WTC11 (cell line): ENCODE measurements at regions not wholly inside any gene's neighbourhood (a gene's known extent, or its start where the extent isn't known, plus 50 kb on each side); places are given as distances from the start of the nearest gene placed in this dataset.

Experiments
- ATAC-seq: fragments of 200-7000 bp; cut with Tn5 transposase; 2 replicates; pipeline ENCODE4 v1.10.0; 2021; ENCODE audit warnings: mild to moderate bottlenecking, moderate library complexity
- CTCF ChIA-PET: fragments of 300-600 bp; sonication (Branson Sonifier 250); formaldehyde crosslinking; loops from one replicate; lab custom pipeline; 2021; ENCODE audit warnings: antibody characterized with exemption; lab: Charles Lee
- POLR2A ChIA-PET: fragments of 350-600 bp; sonication (Branson Sonifier 250); formaldehyde crosslinking; loops from one replicate; lab custom pipeline; 2021; ENCODE audit warnings: antibody characterized with exemption; lab: Charles Lee
- DNase-seq: peaks from one replicate; pipeline ENCODE4 v3.0.0; 2021; ENCODE audit warnings: low spot score
- H3K27ac Mint-ChIP-seq: 2 replicates; pipeline ENCODE4 v1.8.0; 2021; ENCODE audit warnings: mixed read lengths
- H3K27me3 Mint-ChIP-seq: 2 replicates; pipeline ENCODE4 v1.8.0; 2021; ENCODE audit warnings: low read depth, mild to moderate bottlenecking, moderate library complexity, mixed read lengths
- H3K36me3 Mint-ChIP-seq: 2 replicates; pipeline ENCODE4 v1.8.0; 2021; ENCODE audit warnings: mixed read lengths
- H3K4me1 Mint-ChIP-seq: 2 replicates; pipeline ENCODE4 v1.8.0; 2022; ENCODE audit warnings: mixed read lengths
- H3K4me3 Mint-ChIP-seq: 2 replicates; pipeline ENCODE4 v1.8.0; 2021; ENCODE audit warnings: mild to moderate bottlenecking, moderate library complexity, mixed read lengths
- H3K9me3 Mint-ChIP-seq: 2 replicates; pipeline ENCODE4 v1.8.0; 2021; ENCODE audit warnings: mixed read lengths
- CREB1 ChIP-seq: sonication (generic); formaldehyde crosslinking; IDR thresholded peaks from 2 replicates; pipeline ENCODE4 v1.8.0; 2023; ENCODE audit warnings: mild to moderate bottlenecking, missing genetic modification reagents
- EMX1 ChIP-seq: fragments of 250-450 bp; sonication (Bioruptor Pico); IDR thresholded peaks from 2 replicates; pipeline ENCODE4 v1.8.0; 2021; ENCODE audit warnings: mild to moderate bottlenecking
- FOXK1 ChIP-seq: sonication (generic); formaldehyde crosslinking; IDR thresholded peaks from 2 replicates; pipeline ENCODE4 v1.8.0; 2022; ENCODE audit warnings: mild to moderate bottlenecking, moderate library complexity, missing genetic modification reagents
- GABPB1 ChIP-seq: sonication (generic); formaldehyde crosslinking; IDR thresholded peaks from 2 replicates; pipeline ENCODE4 v1.8.1; 2023; ENCODE audit warnings: mild to moderate bottlenecking, missing genetic modification reagents
- NFE2L1 ChIP-seq: sonication (generic); formaldehyde crosslinking; IDR thresholded peaks from 2 replicates; pipeline ENCODE4 v1.8.1; 2023; ENCODE audit warnings: missing genetic modification reagents
- OVOL2 ChIP-seq: fragments of 250-450 bp; sonication (Bioruptor Pico); IDR thresholded peaks from 2 replicates; pipeline ENCODE4 v1.9.0; 2021; ENCODE audit warnings: mild to moderate bottlenecking, borderline replicate concordance
- RELA ChIP-seq: sonication (generic); formaldehyde crosslinking; IDR thresholded peaks from 2 replicates; pipeline ENCODE4 v1.8.1; 2022; ENCODE audit warnings: missing genetic modification reagents, mild to moderate bottlenecking, borderline replicate concordance
- SP1 ChIP-seq: sonication (generic); formaldehyde crosslinking; conservative IDR thresholded peaks from 2 replicates; pipeline ENCODE4 v1.8.1; 2022; ENCODE audit warnings: missing genetic modification reagents
- TCF7 ChIP-seq: sonication (generic); formaldehyde crosslinking; IDR thresholded peaks from 2 replicates; pipeline ENCODE4 v1.8.0; 2022; ENCODE audit warnings: mild to moderate bottlenecking, low read depth, missing genetic modification reagents, moderate library complexity
- TEAD1 ChIP-seq: sonication (generic); formaldehyde crosslinking; IDR thresholded peaks from 2 replicates; pipeline ENCODE4 v1.8.0; 2022; ENCODE audit warnings: mild to moderate bottlenecking, missing genetic modification reagents
- ZNF138 ChIP-seq: sonication (generic); formaldehyde crosslinking; conservative IDR thresholded peaks from 2 replicates; pipeline ENCODE4 v1.8.1; 2022; ENCODE audit warnings: mild to moderate bottlenecking, moderate library complexity, missing genetic modification reagents
- ZNF232 ChIP-seq: sonication (generic); formaldehyde crosslinking; IDR thresholded peaks from 2 replicates; pipeline ENCODE4 v1.8.0; 2022; ENCODE audit warnings: mild to moderate bottlenecking, missing genetic modification reagents
- ZNF416 ChIP-seq: fragments of 250-450 bp; sonication (Bioruptor Pico); IDR thresholded peaks from 2 replicates; pipeline ENCODE4 v1.9.0; 2021; ENCODE audit warnings: mild to moderate bottlenecking, inconsistent platforms
- TF ChIP-seq, protein P1 (sequence below): sonication (generic); formaldehyde crosslinking; IDR thresholded peaks from 2 replicates; pipeline ENCODE4 v1.8.0; 2023; ENCODE audit warnings: missing genetic modification reagents
- TF ChIP-seq, protein P2 (sequence below): sonication (generic); formaldehyde crosslinking; IDR thresholded peaks from 2 replicates; pipeline ENCODE4 v1.8.1; 2023; ENCODE audit warnings: mild to moderate bottlenecking, missing genetic modification reagents
- TF ChIP-seq, protein P3 (sequence below): fragments of 200-600 bp; IDR thresholded peaks from 2 replicates; pipeline ENCODE4 v1.8.0; 2022; ENCODE audit warnings: antibody characterized with exemption
- TF ChIP-seq, protein P4 (sequence below): sonication (generic); formaldehyde crosslinking; conservative IDR thresholded peaks from 2 replicates; pipeline ENCODE4 v1.8.1; 2022; ENCODE audit warnings: mild to moderate bottlenecking, missing genetic modification reagents
- TF ChIP-seq, protein P5 (sequence below): sonication (generic); formaldehyde crosslinking; IDR thresholded peaks from 2 replicates; pipeline ENCODE4 v1.8.1; 2022; ENCODE audit warnings: mild to moderate bottlenecking, missing genetic modification reagents, moderate library complexity, borderline replicate concordance
- TF ChIP-seq, protein P6 (sequence below): sonication (generic); formaldehyde crosslinking; IDR thresholded peaks from 2 replicates; pipeline ENCODE4 v1.8.0; 2023; ENCODE audit warnings: missing genetic modification reagents, mild to moderate bottlenecking, borderline replicate concordance

DNA sequence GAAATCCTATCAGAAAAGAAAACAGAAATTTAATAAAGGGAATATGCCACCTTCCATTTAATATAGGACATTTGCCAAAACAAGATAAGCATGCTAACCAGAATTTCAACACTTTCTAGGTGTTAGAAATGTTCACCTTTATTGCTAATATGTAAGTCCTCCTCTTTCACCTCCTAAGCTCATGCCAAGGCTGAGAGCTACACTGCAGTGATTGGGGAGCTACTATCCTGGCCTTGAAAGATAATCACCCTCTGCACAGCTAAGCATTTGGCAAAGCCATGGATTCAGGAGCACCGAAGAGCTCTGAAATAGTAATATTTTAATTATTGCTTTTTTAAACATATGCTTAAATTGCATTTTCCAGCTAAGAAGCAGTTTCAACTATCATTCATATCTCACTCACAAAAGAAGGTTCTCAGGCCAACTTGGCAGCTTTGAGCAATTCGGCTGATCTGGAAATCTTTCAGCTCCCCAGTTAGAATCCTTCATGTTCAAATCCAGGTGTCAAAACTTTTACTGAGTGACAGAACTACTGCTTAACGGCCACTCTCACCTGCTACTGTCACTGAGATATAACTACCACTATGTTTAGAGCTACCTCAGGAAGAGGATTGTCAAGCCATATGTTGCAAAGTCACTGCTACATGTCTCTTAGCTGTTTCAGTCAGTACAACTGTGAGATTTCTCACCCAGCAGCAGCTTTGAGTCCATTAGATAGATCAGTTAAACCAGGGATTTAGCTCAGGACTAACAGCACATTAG is 302.0 kb downstream of the NFIB start:
- POLR2A ChIA-PET = no interaction called here
- H3K27me3 Mint-ChIP-seq = no peaks in the 10 kb centered on the region; the same call in 1 of the 2 replicates
- TF ChIP-seq, protein P1, sequence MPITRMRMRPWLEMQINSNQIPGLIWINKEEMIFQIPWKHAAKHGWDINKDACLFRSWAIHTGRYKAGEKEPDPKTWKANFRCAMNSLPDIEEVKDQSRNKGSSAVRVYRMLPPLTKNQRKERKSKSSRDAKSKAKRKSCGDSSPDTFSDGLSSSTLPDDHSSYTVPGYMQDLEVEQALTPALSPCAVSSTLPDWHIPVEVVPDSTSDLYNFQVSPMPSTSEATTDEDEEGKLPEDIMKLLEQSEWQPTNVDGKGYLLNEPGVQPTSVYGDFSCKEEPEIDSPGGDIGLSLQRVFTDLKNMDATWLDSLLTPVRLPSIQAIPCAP = no peak
- no peak for TF ChIP-seq CREB1
- no peak for TF ChIP-seq EMX1
- TF ChIP-seq, protein P2, sequence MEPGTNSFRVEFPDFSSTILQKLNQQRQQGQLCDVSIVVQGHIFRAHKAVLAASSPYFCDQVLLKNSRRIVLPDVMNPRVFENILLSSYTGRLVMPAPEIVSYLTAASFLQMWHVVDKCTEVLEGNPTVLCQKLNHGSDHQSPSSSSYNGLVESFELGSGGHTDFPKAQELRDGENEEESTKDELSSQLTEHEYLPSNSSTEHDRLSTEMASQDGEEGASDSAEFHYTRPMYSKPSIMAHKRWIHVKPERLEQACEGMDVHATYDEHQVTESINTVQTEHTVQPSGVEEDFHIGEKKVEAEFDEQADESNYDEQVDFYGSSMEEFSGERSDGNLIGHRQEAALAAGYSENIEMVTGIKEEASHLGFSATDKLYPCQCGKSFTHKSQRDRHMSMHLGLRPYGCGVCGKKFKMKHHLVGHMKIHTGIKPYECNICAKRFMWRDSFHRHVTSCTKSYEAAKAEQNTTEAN (CRISPR knock-in tag) = no peak
- no peak for TF ChIP-seq ZNF416
- no peak for TF ChIP-seq ZNF138 (CRISPR knock-in tag)
- TF ChIP-seq, protein P3, sequence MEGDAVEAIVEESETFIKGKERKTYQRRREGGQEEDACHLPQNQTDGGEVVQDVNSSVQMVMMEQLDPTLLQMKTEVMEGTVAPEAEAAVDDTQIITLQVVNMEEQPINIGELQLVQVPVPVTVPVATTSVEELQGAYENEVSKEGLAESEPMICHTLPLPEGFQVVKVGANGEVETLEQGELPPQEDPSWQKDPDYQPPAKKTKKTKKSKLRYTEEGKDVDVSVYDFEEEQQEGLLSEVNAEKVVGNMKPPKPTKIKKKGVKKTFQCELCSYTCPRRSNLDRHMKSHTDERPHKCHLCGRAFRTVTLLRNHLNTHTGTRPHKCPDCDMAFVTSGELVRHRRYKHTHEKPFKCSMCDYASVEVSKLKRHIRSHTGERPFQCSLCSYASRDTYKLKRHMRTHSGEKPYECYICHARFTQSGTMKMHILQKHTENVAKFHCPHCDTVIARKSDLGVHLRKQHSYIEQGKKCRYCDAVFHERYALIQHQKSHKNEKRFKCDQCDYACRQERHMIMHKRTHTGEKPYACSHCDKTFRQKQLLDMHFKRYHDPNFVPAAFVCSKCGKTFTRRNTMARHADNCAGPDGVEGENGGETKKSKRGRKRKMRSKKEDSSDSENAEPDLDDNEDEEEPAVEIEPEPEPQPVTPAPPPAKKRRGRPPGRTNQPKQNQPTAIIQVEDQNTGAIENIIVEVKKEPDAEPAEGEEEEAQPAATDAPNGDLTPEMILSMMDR = no peak
- TF ChIP-seq TCF7 (CRISPR knock-in tag) = no peak
- no peak for TF ChIP-seq FOXK1 (CRISPR knock-in tag)
- TF ChIP-seq ZNF232 (CRISPR knock-in tag) = no peak
- TF ChIP-seq, protein P4, sequence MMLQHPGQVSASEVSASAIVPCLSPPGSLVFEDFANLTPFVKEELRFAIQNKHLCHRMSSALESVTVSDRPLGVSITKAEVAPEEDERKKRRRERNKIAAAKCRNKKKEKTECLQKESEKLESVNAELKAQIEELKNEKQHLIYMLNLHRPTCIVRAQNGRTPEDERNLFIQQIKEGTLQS (CRISPR knock-in tag) = no peak
- TF ChIP-seq, protein P5, sequence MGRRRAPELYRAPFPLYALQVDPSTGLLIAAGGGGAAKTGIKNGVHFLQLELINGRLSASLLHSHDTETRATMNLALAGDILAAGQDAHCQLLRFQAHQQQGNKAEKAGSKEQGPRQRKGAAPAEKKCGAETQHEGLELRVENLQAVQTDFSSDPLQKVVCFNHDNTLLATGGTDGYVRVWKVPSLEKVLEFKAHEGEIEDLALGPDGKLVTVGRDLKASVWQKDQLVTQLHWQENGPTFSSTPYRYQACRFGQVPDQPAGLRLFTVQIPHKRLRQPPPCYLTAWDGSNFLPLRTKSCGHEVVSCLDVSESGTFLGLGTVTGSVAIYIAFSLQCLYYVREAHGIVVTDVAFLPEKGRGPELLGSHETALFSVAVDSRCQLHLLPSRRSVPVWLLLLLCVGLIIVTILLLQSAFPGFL (CRISPR knock-in tag) = no peak
- no peak for TF ChIP-seq RELA (CRISPR knock-in tag)
- no peak for TF ChIP-seq NFE2L1 (CRISPR knock-in tag)
- TF ChIP-seq SP1 = no peak
- no peak for TF ChIP-seq OVOL2 (CRISPR knock-in tag)
- TF ChIP-seq GABPB1 (CRISPR knock-in tag) = no peak
- no peak for TF ChIP-seq TEAD1 (CRISPR knock-in tag)
- TF ChIP-seq, protein P6, sequence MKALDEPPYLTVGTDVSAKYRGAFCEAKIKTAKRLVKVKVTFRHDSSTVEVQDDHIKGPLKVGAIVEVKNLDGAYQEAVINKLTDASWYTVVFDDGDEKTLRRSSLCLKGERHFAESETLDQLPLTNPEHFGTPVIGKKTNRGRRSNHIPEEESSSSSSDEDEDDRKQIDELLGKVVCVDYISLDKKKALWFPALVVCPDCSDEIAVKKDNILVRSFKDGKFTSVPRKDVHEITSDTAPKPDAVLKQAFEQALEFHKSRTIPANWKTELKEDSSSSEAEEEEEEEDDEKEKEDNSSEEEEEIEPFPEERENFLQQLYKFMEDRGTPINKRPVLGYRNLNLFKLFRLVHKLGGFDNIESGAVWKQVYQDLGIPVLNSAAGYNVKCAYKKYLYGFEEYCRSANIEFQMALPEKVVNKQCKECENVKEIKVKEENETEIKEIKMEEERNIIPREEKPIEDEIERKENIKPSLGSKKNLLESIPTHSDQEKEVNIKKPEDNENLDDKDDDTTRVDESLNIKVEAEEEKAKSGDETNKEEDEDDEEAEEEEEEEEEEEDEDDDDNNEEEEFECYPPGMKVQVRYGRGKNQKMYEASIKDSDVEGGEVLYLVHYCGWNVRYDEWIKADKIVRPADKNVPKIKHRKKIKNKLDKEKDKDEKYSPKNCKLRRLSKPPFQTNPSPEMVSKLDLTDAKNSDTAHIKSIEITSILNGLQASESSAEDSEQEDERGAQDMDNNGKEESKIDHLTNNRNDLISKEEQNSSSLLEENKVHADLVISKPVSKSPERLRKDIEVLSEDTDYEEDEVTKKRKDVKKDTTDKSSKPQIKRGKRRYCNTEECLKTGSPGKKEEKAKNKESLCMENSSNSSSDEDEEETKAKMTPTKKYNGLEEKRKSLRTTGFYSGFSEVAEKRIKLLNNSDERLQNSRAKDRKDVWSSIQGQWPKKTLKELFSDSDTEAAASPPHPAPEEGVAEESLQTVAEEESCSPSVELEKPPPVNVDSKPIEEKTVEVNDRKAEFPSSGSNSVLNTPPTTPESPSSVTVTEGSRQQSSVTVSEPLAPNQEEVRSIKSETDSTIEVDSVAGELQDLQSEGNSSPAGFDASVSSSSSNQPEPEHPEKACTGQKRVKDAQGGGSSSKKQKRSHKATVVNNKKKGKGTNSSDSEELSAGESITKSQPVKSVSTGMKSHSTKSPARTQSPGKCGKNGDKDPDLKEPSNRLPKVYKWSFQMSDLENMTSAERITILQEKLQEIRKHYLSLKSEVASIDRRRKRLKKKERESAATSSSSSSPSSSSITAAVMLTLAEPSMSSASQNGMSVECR = no peak
- TF ChIP-seq, all 79 proteins: peak for 0
- Mint-ChIP-seq H3K9me3 (no peaks in the 10 kb centered on the region), H3K36me3 (no peaks in the 10 kb centered on the region), H3K4me1 (peaks cover 1% of the 10 kb centered on the region; the same call in 1 of the 2 replicates), H3K4me3 (no peak overlapping the region), H3K27ac (no peak overlapping the region)
- CTCF ChIA-PET = no interaction called here
- ATAC-seq (no peak), DNase-seq (no peak)
